Hematopoietic multipotent progenitor cell treated with erythropoietin and hydrocortisone succinate and interleukin-3 and kit ligand, for 4 days (in vitro differentiated cells): ENCODE measurements at regions not wholly inside any gene's neighbourhood (a gene's known extent, or its start where the extent isn't known, plus 50 kb on each side); places are given as distances from the start of the nearest gene placed in this dataset.
"Not testable (repeated sequence)": the region's sequence is repeated elsewhere in the genome, so short reads cannot be mapped to it uniquely, and the experiment has no call there.

Source experiments
- DNase-seq: peaks from one replicate; pipeline ENCODE4 v3.0.0-alpha.2; 2015

DNA sequence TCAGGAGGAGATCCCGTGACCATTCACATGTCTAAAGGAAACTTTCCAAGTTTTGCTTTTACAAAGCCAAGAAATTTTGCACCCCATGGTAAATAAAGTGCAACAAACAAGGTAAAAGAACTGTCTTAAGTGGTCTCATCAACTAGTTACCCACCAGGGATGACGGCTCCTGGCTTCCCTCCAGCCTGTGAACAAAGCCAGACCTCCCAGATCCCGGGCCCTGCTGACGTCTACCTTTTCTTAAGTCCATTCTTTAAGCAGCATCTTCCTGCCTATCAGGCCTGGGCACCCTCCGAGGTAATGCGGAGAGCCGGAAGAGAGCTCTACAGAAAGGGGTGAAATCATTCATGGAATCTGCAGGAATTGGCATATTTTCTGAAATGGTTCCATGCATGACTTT, 58.0 kb upstream of the DAAM1 start:
- DNase-seq = no peak

- DNase-seq = no peak
Observed at GRCh38 chr14:59131938-59132795, 56.3 kb upstream of the DAAM1 start.

DNA sequence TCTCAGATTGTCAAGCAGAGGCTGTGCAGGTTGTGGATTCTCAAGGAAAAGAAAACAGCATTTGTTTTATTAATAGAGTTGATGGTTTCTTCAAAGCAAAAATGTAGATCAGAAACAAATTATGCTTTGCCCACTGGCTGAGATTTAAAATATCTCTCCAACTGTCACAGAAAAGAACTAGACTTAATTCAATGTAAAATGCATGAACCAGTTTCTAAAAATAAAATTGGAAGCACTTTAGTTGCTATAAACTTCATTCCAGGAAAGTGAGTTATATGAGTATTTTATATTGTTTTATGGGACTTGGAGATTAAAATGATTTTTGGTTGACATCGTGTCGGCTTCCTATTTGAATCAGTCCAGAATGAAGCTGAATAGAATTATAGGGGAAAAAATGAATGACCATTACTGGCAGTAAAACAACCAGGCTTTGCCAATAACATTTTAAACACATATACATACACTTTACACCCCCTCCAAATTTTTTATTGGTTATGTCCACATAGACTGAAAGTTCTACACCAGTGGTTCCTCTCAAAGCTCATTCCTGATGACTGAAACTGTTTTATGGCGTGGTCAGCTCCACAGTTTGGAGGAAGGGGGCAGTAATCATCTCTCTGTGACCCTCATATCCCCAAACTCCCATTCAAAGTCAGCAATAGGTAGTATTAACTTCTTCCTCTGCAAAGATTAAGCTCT, 55.5 kb upstream of the DAAM1 start:
- peak; percentile 23 for DNase-seq

- DNase-seq = no peak
Observed at GRCh38 chr14:59133709-59134108, 54.8 kb upstream of the DAAM1 start.

GRCh38 chr14:59134307-59134706, 54.2 kb upstream of the DAAM1 start:
- DNase-seq = no peak

- DNase-seq = no peak
Observed at GRCh38 chr14:59137256-59137655, 51.2 kb upstream of the DAAM1 start.

DNA sequence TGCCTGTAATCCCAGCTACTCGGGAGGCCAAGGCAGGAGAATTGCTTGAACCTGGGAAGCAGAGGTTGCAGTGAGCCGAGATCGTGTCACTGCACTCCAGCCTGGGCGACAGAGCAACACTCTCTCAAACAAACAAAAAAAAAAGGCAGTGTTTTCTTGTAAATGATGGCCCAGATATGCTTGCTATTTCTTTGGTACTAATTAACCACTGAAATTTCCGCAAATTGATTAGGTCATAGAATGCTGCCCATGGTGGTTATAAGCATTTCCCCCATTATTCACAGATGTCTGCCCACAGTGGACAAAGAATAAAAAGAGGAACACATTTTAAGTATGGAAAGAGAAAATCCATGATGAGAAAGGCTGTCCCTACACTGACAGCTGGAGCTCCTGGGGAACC, 49.9 kb upstream of the DAAM1 start:
- DNase-seq = not testable (repeated sequence)
